Frontal cortex (tissue), 3 donors: ENCODE measurements at regions not wholly inside any gene's neighbourhood (a gene's known extent, or its start where the extent isn't known, plus 50 kb on each side); places are given as distances from the start of the nearest gene placed in this dataset.
A peak's percentile ranks its signal among the peaks of the same experiment; 100 is the strongest.

ENCODE experiments used
- DNase-seq, 2 donors: peaks; one replicate each; pipeline ENCODE4 v3.0.0; 2012; ENCODE audit warnings: low spot score in 2 of 2
- FAIRE-seq: peaks from 2 replicates; lab custom pipeline; 2012; peaks lifted over from hg19 to GRCh38; lab: Jason Lieb, UNC
- donor health status: control.
- donor health status: control.
- donor health status: control.

DNA sequence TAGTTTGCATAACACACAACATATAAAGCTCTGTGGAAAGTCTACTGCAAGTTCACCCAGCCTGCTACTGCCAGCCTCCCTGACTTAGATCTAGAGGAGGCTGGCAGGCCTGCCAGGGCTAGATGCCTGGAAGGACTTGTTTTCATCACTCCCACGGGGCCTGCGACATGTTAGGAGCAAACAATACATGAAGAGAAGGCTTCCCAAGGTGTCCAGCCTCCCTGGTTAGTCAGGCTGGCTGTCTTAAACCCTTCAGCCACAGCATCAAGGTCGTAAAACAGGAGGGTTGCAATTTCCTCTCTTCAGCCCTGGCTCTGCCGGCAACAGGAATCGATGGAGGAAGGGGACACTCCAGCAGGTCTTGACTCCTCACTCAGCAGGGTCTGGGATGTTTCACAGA, 104.5 kb downstream of the NGF start:
- DNase-seq (no peak), FAIRE-seq (no peak)

DNA sequence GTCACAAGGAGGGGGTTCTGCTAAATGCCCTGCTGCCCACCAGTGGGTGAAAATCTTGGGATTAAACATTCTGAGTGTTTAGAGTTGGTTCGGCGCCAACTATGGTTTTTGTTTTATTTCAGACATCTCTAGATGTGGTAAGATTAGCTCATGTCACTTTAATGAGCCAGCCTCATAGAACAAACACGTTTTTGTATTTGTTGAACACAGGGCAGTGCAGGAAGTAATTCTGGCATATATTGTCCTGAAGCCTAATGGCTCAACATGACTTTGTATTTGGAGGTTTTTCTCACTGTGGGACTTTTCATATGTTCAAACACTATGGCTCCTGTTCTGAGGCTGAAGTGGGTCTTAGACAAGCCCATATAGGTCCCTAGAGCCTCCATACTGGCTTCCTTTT, 107.8 kb downstream of the NGF start:
- no peak for FAIRE-seq
- DNase-seq, result no peak

DNA sequence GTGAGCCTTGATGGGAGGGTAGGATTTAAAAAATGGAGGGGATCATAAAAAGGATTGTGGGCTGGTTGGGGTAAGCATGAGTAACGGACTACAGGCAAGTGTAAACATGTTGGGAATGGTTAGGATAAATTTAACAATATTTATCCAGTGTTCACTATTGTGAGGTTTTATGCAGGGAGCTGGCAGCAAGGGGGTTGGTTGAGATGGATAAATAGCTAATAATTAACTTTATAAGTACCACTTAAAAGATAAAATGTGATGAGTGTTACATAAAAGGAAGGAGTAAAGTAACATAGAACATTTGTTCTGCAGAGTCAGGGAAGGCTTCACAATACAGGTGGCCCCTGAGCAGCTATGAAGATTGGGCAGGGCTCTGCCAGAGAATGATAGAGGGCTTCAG, 109.0 kb downstream of the NGF start:
- FAIRE-seq (no peak), DNase-seq (no peak)

- no peak for FAIRE-seq
- DNase-seq, result no peak
These were observed 109.9 kb downstream of the NGF start for GRCh38 chr1:115228191-115228590.

DNA sequence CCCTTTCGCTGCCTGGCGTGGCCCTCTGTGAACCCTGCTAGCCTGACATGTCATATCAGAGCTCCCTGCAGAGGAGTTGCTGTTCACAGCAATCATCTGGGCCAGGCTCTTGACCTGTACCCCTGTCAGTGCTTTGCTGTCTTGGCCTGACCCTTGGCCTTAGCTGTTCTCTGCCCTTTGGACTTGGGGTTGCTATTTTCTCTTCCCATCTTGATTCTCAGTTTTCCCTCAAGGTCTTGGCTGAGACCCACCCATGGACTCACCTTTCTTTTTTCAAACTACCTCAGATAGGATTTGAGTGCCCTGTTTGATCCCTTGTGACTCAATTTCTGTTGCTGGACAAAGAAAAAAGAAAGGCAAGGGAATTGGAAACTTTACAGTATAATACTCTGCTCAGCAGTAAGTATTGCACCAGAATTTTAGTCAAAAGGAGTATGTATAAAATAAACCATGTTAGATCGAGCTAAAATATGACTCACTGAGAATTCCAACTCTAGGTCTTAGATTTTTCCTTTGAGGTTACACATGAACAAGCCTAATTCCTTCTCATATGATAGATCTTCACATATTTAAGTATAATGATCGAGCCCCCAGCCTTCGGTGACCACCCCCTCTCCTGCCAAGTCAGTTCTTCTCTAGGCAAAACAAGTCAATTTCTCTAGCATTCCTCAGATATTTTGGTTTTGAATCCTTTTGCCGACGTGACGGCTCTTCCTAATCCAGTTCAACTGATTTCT, 110.5 kb downstream of the NGF start:
- no peak for FAIRE-seq

DNA sequence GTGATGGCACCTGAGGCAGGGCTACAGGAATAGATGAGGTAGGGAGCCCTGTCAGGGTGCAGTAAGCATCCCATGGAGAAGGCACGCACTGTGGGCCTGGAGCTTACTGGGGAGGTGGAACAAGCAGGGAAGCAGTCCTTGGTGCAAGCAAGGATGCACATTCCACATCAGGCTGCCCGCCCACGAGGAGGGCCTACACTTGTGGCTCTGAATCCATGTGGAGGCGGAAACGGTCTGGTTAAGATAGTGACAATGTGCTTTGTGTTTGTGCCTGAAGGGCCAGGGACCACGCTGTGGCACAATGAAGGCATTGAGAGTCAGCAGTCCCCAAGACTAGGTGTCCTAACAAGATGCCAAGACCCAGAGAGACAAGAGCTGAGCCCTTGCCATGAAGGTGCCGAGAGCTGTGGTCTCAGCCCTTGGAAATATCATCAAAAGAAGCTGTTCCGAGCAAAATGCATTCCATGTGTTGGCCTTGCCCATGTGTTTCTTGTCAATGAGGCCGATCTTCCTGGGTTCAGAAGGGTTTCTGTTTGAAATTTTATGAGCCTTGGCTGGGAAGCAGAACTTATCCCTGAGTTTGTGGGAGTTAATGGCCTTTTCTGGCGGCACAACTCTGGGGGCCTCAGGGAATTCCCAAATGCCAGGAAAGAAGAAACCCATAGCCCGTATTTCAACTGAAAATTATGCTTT, 111.9 kb downstream of the NGF start:
- FAIRE-seq (no peak), DNase-seq (no peak)

More for the DNA sequence above, 110.5 kb downstream of the NGF start:
- DNase-seq, result no peak

- DNase-seq, result no peak
These were observed 113.4 kb downstream of the NGF start for GRCh38 chr1:115224636-115225035.

GRCh38 chr1:115222616-115223402, 115.2 kb downstream of the NGF start:
- DNase-seq, result no peak
- FAIRE-seq, result no peak

More at GRCh38 chr1:115224636-115225035, 113.4 kb downstream of the NGF start:
- no peak for FAIRE-seq

GRCh38 chr1:115220340-115221270, 117.4 kb downstream of the NGF start:
- no peak for DNase-seq
- no peak for FAIRE-seq

GRCh38 chr1:115219927-115220326, 118.1 kb downstream of the NGF start:
- no peak for FAIRE-seq
- no peak for DNase-seq

- DNase-seq, result no peak
- FAIRE-seq, result no peak
These were observed 119.3 kb downstream of the NGF start for GRCh38 chr1:115218699-115219098.

GRCh38 chr1:115218034-115218405, 120.0 kb downstream of the NGF start:
- no peak for FAIRE-seq
- no peak for DNase-seq

DNA sequence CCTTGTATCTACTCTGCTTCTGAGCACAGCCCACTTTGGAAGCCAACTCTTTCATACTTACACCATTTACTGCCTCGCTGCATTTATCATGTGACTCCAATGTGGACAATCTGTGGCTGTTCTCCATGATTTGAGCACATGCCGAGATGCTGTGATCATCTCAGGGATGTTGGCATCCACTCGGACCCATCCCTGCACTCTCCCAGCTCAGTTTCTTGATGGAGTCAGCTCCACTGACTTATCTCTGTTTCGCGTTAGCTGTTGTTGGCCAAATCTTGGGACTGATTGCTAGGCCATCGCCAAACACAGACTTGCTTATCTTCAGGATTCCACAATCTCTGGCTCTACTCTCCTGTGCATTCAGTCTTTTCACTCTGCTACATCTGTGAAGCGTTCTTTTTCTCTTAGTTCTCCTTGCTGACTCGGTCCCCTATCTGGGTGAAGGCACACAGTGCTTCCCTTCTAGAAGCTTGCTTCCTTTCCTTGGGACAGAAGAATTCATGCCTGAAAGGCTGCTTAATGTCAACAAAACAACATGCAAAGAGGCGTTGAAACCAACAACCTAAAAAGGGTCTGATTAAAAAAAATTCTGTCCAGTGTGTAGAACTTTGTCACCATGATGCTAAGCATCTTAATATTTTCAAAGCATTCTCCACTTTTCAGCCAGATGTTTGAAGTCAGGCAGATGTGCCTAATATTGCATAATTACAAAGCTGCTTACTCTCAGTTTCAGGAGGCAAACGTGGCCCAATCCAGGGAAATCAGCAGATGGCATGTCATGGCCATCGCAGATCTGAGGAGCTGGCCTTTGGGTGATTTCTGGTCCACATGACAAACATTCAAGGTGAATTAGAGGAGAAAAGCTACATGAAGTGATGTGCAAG, 120.7 kb downstream of the NGF start:
- DNase-seq, result no peak
- no peak for FAIRE-seq

DNA sequence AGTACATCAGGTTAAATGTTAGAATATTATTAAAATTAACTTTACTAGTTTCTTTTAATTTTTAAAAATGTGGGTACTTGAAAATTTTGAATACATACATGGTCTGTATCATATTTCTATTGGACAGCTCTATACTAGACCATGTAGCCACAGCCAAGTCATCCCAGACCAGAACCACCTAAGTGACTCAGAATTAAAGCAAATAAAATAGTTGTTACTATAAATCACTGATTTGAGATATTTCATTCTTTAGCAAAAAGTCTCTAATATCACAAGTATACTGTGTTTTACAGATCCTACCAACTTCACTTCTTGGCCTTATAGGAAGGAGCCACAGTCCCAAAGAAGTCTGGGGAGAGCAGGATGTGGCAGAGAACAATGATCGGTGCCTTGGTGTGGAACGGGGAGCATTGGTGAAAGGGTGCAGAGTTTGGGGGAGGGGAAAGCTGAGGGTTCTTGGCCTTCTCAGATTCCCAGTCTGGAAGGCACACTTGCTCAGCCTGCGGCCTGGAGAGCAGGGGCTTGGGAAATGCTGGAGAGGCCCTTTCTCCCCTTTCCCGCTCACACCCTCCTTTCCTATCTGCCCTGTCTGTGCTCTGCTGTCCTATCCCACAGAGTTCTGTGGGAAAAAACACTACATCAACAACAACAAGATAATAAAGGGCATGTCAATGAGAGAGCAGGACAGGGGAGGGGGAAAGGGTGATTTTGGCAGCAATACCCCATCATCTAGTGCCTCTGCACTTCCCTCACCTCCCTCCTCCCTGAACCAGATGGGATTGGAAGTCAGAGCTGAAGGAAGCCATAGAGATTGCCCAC, 122.1 kb downstream of the NGF start:
- peak; percentile 30 for FAIRE-seq
- no peak for DNase-seq

GRCh38 chr1:115215110-115215509, 122.9 kb downstream of the NGF start:
- no peak for FAIRE-seq
- DNase-seq, result no peak

- no peak for FAIRE-seq
- no peak for DNase-seq
These were observed 124.0 kb downstream of the NGF start for GRCh38 chr1:115214098-115214497.

DNA sequence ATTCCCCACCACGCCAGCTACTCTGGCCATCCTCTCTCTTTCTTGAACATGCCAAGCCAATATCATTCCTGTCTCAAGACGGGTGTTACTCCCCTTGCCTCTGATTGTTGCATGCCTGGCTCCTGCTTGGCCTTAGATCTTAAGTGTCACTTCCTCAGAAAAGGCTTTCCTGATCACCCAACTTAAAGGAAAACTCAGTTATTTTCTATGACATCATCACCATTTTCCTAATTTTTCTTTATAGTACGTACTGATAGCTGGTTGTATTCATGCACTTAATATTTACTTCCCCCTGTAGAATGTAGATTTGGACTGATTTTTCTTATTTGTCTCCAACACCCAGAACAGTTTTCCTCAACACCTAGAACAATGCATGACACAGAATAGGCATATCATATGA, 123.8 kb upstream of the TSPAN2 start:
- no peak for DNase-seq
- no peak for FAIRE-seq
